ENCODE measurements at regions not wholly inside any gene's neighbourhood (a gene's known extent, or its start where the extent isn't known, plus 50 kb on each side); places are given as distances from the start of the nearest gene placed in this dataset.

DNA sequence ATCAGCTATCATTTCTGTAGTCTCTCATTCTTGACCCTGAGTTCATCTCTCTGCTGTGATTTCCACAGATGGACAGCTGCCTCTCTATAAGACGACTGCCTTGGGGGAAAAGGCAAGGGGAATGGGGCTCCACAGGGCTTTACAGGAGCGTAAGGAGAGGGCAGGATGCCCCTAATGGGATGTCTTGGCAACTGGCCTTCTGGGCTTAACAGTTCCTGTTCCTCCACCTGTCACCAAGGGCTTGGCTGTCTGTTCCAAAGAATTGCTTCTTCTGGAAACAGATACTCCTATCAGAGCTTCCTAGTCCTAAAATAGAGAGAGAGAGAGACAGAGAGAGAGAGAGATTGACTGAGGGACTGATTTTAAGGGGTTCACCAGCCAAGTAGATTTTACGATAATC is 181.9 kb downstream of the TMEM200A start:
- TF ChIP-seq, protein P1, sequence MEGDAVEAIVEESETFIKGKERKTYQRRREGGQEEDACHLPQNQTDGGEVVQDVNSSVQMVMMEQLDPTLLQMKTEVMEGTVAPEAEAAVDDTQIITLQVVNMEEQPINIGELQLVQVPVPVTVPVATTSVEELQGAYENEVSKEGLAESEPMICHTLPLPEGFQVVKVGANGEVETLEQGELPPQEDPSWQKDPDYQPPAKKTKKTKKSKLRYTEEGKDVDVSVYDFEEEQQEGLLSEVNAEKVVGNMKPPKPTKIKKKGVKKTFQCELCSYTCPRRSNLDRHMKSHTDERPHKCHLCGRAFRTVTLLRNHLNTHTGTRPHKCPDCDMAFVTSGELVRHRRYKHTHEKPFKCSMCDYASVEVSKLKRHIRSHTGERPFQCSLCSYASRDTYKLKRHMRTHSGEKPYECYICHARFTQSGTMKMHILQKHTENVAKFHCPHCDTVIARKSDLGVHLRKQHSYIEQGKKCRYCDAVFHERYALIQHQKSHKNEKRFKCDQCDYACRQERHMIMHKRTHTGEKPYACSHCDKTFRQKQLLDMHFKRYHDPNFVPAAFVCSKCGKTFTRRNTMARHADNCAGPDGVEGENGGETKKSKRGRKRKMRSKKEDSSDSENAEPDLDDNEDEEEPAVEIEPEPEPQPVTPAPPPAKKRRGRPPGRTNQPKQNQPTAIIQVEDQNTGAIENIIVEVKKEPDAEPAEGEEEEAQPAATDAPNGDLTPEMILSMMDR (IDR thresholded peaks at IDR 0.05): no peak
- TF ChIP-seq POLR2AphosphoS5 (IDR thresholded peaks at IDR 0.05): no peak

Measured in suprapubic skin (tissue), 3 donors.